ENCODE measurements at regions not wholly inside any gene's neighbourhood (a gene's known extent, or its start where the extent isn't known, plus 50 kb on each side); places are given as distances from the start of the nearest gene placed in this dataset.

DNA sequence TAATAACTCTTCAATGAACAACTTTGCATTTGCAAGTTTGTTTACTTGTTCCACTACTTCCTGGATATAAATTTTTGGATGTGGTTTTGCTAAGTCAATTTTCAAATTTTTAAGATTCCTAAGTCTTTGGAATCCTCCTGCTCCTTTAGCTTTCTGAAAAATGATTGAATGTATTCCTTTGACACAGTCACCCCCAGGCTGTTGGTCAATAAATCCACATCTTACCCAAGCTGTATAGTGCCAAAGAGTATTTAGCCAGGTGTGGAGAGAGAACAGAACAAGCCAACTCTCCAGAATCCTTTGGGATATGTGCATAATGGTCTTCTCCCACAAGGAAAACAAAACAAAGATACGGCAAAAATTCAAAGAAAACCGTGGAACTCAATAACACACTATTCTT, 56.9 kb upstream of the INTU start:
- no peak for DNase-seq

DNA sequence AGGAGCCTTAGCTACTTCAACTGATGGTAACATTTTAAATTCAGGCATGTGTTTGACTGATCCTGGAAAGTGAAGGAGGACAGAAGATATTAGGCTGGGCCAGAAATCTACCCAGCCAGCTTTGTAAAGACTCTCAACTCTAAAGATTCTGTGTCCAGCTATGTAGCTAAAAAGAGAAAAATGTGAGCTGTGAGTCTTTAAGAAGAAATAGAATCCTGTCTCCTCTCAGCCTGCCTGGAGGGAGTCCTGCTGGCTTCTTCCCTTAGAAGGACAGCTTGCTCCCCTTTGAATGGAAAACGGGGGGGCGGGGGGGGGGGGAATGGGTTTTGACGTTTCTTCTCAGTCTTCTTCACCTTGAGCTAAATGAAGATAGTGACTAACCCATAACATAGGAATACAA, 54.3 kb upstream of the INTU start:
- DNase-seq: no peak

DNA sequence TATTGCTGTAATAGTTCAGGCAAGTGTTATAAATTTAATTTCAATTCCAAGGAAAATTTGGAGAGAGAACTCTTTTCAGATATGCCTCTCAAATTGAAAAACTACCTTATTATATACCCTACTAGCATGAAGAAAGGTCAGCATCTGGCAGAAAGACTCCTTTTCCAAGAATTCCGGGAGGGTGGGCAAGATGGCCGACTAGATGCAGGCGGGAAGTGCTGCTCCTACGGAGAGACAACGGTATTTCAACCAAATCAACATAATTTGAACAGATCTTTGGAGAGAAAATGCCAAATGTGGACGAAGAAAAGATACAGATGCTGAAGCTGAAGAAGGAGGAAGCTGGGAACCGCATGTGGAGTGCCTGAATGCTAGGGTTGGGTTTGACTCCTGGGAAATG, 53.8 kb upstream of the INTU start:
- no peak for DNase-seq

DNA sequence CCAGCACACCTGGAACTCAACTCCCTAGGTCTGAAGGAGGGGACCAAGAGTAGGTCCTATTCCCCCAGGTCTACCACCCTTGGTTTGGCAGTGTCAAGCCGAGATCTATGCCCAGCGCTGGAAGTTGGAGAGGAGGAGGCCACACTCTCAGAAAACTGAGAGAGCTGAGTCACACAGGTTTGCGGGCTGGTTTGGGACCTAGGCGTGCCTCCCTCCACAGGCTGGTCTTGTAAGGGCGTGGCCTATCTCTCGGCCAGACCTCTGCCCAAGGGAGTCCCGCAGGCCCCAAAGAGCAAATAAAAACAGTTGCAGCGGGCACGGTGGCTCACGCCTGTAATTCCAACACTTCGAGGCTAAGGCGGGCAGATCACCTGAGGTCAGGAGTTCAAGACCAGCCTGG, 52.9 kb upstream of the INTU start:
- DNase-seq: no peak

DNA sequence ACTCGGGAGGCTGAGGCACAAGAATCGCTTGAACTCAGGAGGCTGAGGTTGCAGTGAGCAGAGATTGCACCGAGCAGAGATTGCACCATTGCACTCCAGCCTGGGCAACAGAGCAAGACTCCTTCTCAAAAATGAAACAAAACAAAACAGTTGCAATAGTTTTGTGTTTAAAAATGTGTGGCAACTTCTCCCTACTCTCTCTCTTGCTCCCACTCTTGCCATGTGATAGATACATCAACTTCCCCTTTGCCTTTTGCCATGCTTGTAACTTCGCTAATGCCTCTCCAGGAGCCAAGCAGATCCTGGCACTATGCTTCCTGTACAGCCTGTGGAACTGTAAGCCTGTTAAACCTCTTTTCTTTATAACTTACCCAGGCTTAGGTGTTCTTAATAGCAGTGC, 52.5 kb upstream of the INTU start:
- DNase-seq: no peak

DNA sequence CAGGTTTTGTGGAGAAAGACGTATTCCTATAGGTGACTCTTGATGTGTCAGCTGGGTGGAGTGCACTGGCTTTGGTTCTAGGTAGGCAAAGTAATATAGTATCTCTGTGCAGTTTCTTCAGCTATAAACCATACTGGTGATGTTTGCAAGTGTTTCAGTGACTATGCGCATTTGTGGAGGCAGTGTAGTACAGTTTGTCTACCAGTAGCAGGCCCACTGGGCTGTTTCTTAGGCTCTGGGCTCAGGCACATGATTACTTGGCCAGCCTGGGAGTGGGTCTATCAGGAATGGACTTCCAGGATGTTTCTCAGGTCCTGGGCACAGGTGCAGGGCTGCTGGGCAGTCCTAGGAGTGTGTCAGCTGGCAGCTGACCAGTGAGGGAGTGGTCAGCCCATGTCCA, 51.9 kb upstream of the INTU start:
- no peak for DNase-seq

Measured in C1 segment of cervical spinal cord (tissue), 14 donors.